Forelimb muscle (tissue), 1 donor: ENCODE measurements at regions not wholly inside any gene's neighbourhood (a gene's known extent, or its start where the extent isn't known, plus 50 kb on each side); places are given as distances from the start of the nearest gene placed in this dataset.
"Not testable (repeated sequence)": the region's sequence is repeated elsewhere in the genome, so short reads cannot be mapped to it uniquely, and the experiment has no call there.

Source experiments
- DNase-seq: peaks from one replicate; pipeline ENCODE4 v3.0.0-alpha.2; 2013; ENCODE audit warnings: low read depth

GRCh38 chr3:135393898-135394525, 571.5 kb upstream of the PPP2R3A start:
- no peak for DNase-seq

GRCh38 chr3:135412475-135412874, 553.1 kb upstream of the PPP2R3A start:
- no peak for DNase-seq

- DNase-seq: no peak
Measured at GRCh38 chr3:135416182-135416581, 549.3 kb upstream of the PPP2R3A start.

- DNase-seq: no peak
Measured at GRCh38 chr3:135419155-135419554, 546.4 kb upstream of the PPP2R3A start.

- no peak for DNase-seq
Measured at GRCh38 chr3:135426508-135426907, 539.0 kb upstream of the PPP2R3A start.

GRCh38 chr3:135432402-135432801, 533.1 kb upstream of the PPP2R3A start:
- no peak for DNase-seq

GRCh38 chr3:135438889-135439597, 526.5 kb upstream of the PPP2R3A start:
- not testable (repeated sequence) for DNase-seq

GRCh38 chr3:135439632-135440031, 525.9 kb upstream of the PPP2R3A start:
- DNase-seq: not testable (repeated sequence)

GRCh38 chr3:135440233-135440632, 525.3 kb upstream of the PPP2R3A start:
- no peak for DNase-seq

GRCh38 chr3:135440746-135441145, 524.8 kb upstream of the PPP2R3A start:
- DNase-seq: no peak

- no peak for DNase-seq
Measured at GRCh38 chr3:135444058-135444457, 521.5 kb upstream of the PPP2R3A start.

GRCh38 chr3:135447483-135447882, 518.0 kb upstream of the PPP2R3A start:
- DNase-seq: no peak

GRCh38 chr3:135448520-135448919, 517.0 kb upstream of the PPP2R3A start:
- DNase-seq: no peak

- DNase-seq: no peak
Measured at GRCh38 chr3:135449046-135449445, 516.5 kb upstream of the PPP2R3A start.

GRCh38 chr3:135451037-135451785, 514.3 kb upstream of the PPP2R3A start:
- DNase-seq: no peak

GRCh38 chr3:135452881-135453280, 512.6 kb upstream of the PPP2R3A start:
- no peak for DNase-seq

GRCh38 chr3:135453326-135453725, 512.2 kb upstream of the PPP2R3A start:
- no peak for DNase-seq

GRCh38 chr3:135454890-135455289, 510.6 kb upstream of the PPP2R3A start:
- no peak for DNase-seq

GRCh38 chr3:135456108-135456790, 509.3 kb upstream of the PPP2R3A start:
- DNase-seq: no peak

GRCh38 chr3:135458541-135459322, 506.8 kb upstream of the PPP2R3A start:
- DNase-seq: no peak

- no peak for DNase-seq
Measured at GRCh38 chr3:135460273-135460672, 505.3 kb upstream of the PPP2R3A start.
